K562 (cell line): ENCODE measurements at regions not wholly inside any gene's neighbourhood (a gene's known extent, or its start where the extent isn't known, plus 50 kb on each side); places are given as distances from the start of the nearest gene placed in this dataset.

Source experiments
- ATAC-seq: fragments of 200-7000 bp; cut with Tn5 transposase; 3 replicates; pipeline ENCODE4 v1.9.1; 2020; ENCODE audit warnings: moderate library complexity
- BruUV-seq: library from RNA; stranded (reverse); fragments of 400-500 nt; replicated peaks from 2 replicates; lab custom pipeline; 2021; lab: Mats Ljungman, UMichigan
- CTCF ChIA-PET: fragments of 300-600 bp; formaldehyde crosslinking; extraction: SDS; loops from one replicate; lab custom pipeline; 2021; ENCODE audit warnings: low intra/inter-chr PET ratio; lab: Yijun Ruan, JAX
- POLR2A ChIA-PET: fragments of 300-600, 350-650 bp; sonication (Branson Sonifier 250); formaldehyde crosslinking; extraction: SDS; loops from one replicate; lab custom pipeline; 2021; ENCODE audit warnings: antibody characterized with exemption, inconsistent platforms; lab: Yijun Ruan, JAX
- DNase-seq, 4 experiments: peaks; one replicate each; pipeline versions ENCODE4 v3.0.0 to v3.0.0-alpha.2; 2011 to 2018; ENCODE audit warnings: low spot score in 3 of 4, mixed read lengths in 3 of 4; ENCODE audit errors: extremely low read depth in 1 of 4
- FAIRE-seq: peaks from 2 replicates; lab custom pipeline; 2011; peaks lifted over from hg19 to GRCh38; lab: Jason Lieb, UNC
- H2AFZ ChIP-seq: 2 replicates; pipeline ENCODE4 v1.6.0; 2011; ENCODE audit warnings: low read depth, low read length, control low read depth, inconsistent platforms
- H3K27ac ChIP-seq: fragments of 200-600 bp; 3 replicates; pipeline ENCODE4 v1.8.0; 2011; ENCODE audit warnings: low read depth, mild to moderate bottlenecking, control low read depth, inconsistent platforms, low read length, moderate library complexity, mixed read lengths; ENCODE audit errors: extremely low read depth
- H3K27me3 ChIP-seq, 2 experiments: fragments of 300-600 bp in 1 of 2; 2 replicates in 1 of 2; 3 replicates in 1 of 2; pipeline versions ENCODE4 v1.6.0 to v1.8.0; 2011; ENCODE audit warnings: inconsistent platforms in 2 of 2, low read length in 2 of 2, mild to moderate bottlenecking in 1 of 2, mixed read lengths in 1 of 2, moderate library complexity in 1 of 2; ENCODE audit not compliant: control insufficient read depth in 2 of 2, insufficient read depth in 2 of 2
- H3K36me3 ChIP-seq: fragments of 300-600 bp; 3 replicates; pipeline ENCODE4 v1.8.0; 2011; ENCODE audit warnings: mild to moderate bottlenecking, low read length, inconsistent platforms; ENCODE audit not compliant: control insufficient read depth, insufficient read depth
- H3K4me1 ChIP-seq, 2 experiments: fragments of 200-600 bp in 1 of 2; replicated peaks in 1 of 2; 2 replicates in 1 of 2; 3 replicates in 1 of 2; pipeline versions ENCODE4 v1.5.1 to v1.8.0; 2011; ENCODE audit warnings: inconsistent platforms in 2 of 2, low read length in 2 of 2, mild to moderate bottlenecking in 1 of 2, mixed read lengths in 1 of 2, moderate library complexity in 1 of 2; ENCODE audit not compliant: control insufficient read depth in 2 of 2, insufficient read depth in 2 of 2
- H3K4me2 ChIP-seq: 2 replicates; pipeline ENCODE4 v1.6.1; 2011; ENCODE audit warnings: low read length, control low read depth, inconsistent platforms, mixed read lengths; ENCODE audit not compliant: insufficient read depth
- H3K4me3 ChIP-seq: fragments of 200-600 bp; sonication (generic), shearing (Covaris generic); 2 replicates; pipeline ENCODE4 v1.5.1; 2016; ENCODE audit warnings: control low read depth, inconsistent platforms
- H3K79me2 ChIP-seq: fragments of 200-600 bp; 3 replicates; pipeline ENCODE4 v1.8.0; 2011; ENCODE audit warnings: low read length, inconsistent platforms; ENCODE audit not compliant: control insufficient read depth, insufficient read depth
- H3K9ac ChIP-seq, 2 experiments: 2 replicates each; pipeline versions ENCODE4 v1.6.0 to v1.6.1; 2011; ENCODE audit warnings: low read depth in 2 of 2, low read length in 2 of 2, control low read depth in 1 of 2, inconsistent platforms in 1 of 2, mild to moderate bottlenecking in 1 of 2, mixed read lengths in 1 of 2; ENCODE audit not compliant: insufficient read depth in 1 of 2
- H3K9me1 ChIP-seq: one replicate; pipeline ENCODE4 v1.6.0; 2011; ENCODE audit warnings: inconsistent platforms, mild to moderate bottlenecking, low read length, moderate library complexity; ENCODE audit not compliant: control insufficient read depth, insufficient read depth
- H3K9me3 ChIP-seq: replicated peaks from 2 replicates; pipeline ENCODE4 v1.5.1; 2011; ENCODE audit warnings: low read depth, low read length, inconsistent platforms; ENCODE audit not compliant: control insufficient read depth, insufficient read depth
- H4K20me1 ChIP-seq: replicated peaks from 2 replicates; pipeline ENCODE4 v1.6.1; 2011; ENCODE audit warnings: low read length, inconsistent platforms, mixed read lengths; ENCODE audit not compliant: control insufficient read depth, insufficient read depth
- ASH1L ChIP-seq: fragments of 450-650 bp; IDR thresholded peaks from 2 replicates; pipeline ENCODE4 v1.6.1; 2018; ENCODE audit warnings: borderline replicate concordance, mild to moderate bottlenecking, low read depth; ENCODE audit not compliant: partially characterized antibody
- CBFA2T2 ChIP-seq: fragments of 450-650 bp; conservative IDR thresholded peaks from 2 replicates; pipeline ENCODE4 v1.6.1; 2017; ENCODE audit warnings: mild to moderate bottlenecking
- CTCFL ChIP-seq: IDR thresholded peaks from 2 replicates; pipeline ENCODE4 v1.6.1; 2011; ENCODE audit warnings: borderline replicate concordance, low read depth, mild to moderate bottlenecking, moderate library complexity, low read length; ENCODE audit not compliant: insufficient read depth, poor library complexity, severe bottlenecking
- ESRRA ChIP-seq: fragments of 450-650 bp; IDR thresholded peaks from 2 replicates; pipeline ENCODE4 v1.6.1; 2014; ENCODE audit warnings: low read depth, mild to moderate bottlenecking, moderate library complexity, borderline replicate concordance
- HBP1 ChIP-seq: fragments of 450-650 bp; formaldehyde crosslinking; IDR thresholded peaks from 2 replicates; pipeline ENCODE4 v1.4.0; 2022; ENCODE audit warnings: missing genetic modification characterization
- NFATC3 ChIP-seq: fragments of 450-650 bp; IDR thresholded peaks from 2 replicates; pipeline ENCODE4 v1.6.1; 2017; ENCODE audit warnings: mild to moderate bottlenecking
- SMARCC2 ChIP-seq: fragments of 450-650 bp; IDR thresholded peaks from 2 replicates; pipeline ENCODE4 v1.6.1; 2017; ENCODE audit warnings: antibody characterized with exemption, moderate library complexity, mild to moderate bottlenecking, low read depth
- SREBF1 ChIP-seq: fragments of 150-350 bp; IDR thresholded peaks from 2 replicates; pipeline ENCODE4 v1.6.1; 2014; ENCODE audit warnings: antibody characterized with exemption, low read depth, low read length, borderline replicate concordance
- SUPT5H ChIP-seq: fragments of 450-650 bp; IDR thresholded peaks from 2 replicates; pipeline ENCODE4 v1.6.1; 2016
- TCF3 ChIP-seq: sonication (generic); formaldehyde crosslinking; IDR thresholded peaks from 2 replicates; pipeline ENCODE4 v1.4.0; 2020; ENCODE audit warnings: mild to moderate bottlenecking, missing genetic modification reagents
- TCFL5 ChIP-seq: fragments of 250-450 bp; sonication (Bioruptor Pico); conservative IDR thresholded peaks from 2 replicates; pipeline ENCODE4 v1.6.1; 2021; ENCODE audit warnings: mild to moderate bottlenecking, moderate library complexity, matching md5 sums
- ZNF280A ChIP-seq: fragments of 450-650 bp; IDR thresholded peaks from 2 replicates; pipeline ENCODE4 v1.6.1; 2018; ENCODE audit warnings: mild to moderate bottlenecking, low read depth; ENCODE audit not compliant: partially characterized antibody
- ZNF431 ChIP-seq: sonication (generic); formaldehyde crosslinking; IDR thresholded peaks from 2 replicates; pipeline ENCODE4 v1.8.0; 2022; ENCODE audit warnings: mild to moderate bottlenecking, missing genetic modification reagents
- WGBS: fragments of 100-300 bp; shearing (Covaris generic); methylation state at CpG from one replicate; pipeline ENCODE4 v1.1.6; 2016; ENCODE audit warnings: low coverage, mixed read lengths; ENCODE audit not compliant: insufficient coverage; ENCODE audit errors: missing lambda C conversion rate; 5-methylcytosine and 5-hydroxymethylcytosine counted together
- in situ Hi-C: fragments of 300-500 bp; cut with MboI; formaldehyde crosslinking; loops from 4 replicates; pipeline ENCODE4 v1.15.0; 2018; ENCODE audit warnings: inconsistent platforms, mixed read lengths
- intact Hi-C: fragments of 100-400 bp; cut with micrococcal nuclease; formaldehyde crosslinking; loops from 2 replicates; pipeline ENCODE4 v1.14.2; 2022

GRCh38 chr6:21827425-21828202 lies 234.1 kb downstream of the SOX4 start:
- no peak overlapping the region for H3K27ac ChIP-seq
- POLR2A ChIA-PET, result interaction anchor here (1.0 kb wide), 1 partner anchor 9 kb away, joined by 3 read pairs; no protein-coding TSS in a partner anchor
- CTCF ChIA-PET, result no interaction called here
- no peak overlapping the region for H3K4me3 ChIP-seq
- TF ChIP-seq TCF3 (CRISPR knock-in tag) (no peak), SUPT5H (no peak), NFATC3 (no peak), HBP1 (no peak), ZNF280A (no peak), CTCFL (no peak), ASH1L (no peak), SREBF1 (no peak), ESRRA (no peak), ZNF431 (CRISPR knock-in tag) (no peak), SMARCC2 (no peak), TCFL5 (CRISPR knock-in tag) (no peak), CBFA2T2 (no peak)
- TF ChIP-seq, all 486 proteins: peak for 0
- ATAC-seq (no peak), FAIRE-seq (no peak), DNase-seq (no peak)
- no peak overlapping the region for H3K4me2 ChIP-seq
- no peaks in the 10 kb centered on the region for H3K79me2 ChIP-seq
- intact Hi-C loops (no loop called here), in situ Hi-C loops (no loop called here)
- no peaks in the 10 kb centered on the region for H3K4me1 ChIP-seq
- BruUV-seq, result no TSS peak
- no peak overlapping the region for H3K9ac ChIP-seq
- no peaks in the 10 kb centered on the region for H3K36me3 ChIP-seq
- peaks cover 9 to 12% of the 10 kb centered on the region in 2 experiments; a peak in 3 of 5 replicates for H3K27me3 ChIP-seq
- H3K9me1 ChIP-seq, result no peaks in the 10 kb centered on the region
- no peaks in the 10 kb centered on the region for H3K9me3 ChIP-seq
- H4K20me1 ChIP-seq, result no peaks in the 10 kb centered on the region
- 2% methylated on average over 8 of the region's 8 CpGs for WGBS
- no peak overlapping the region for H2AFZ ChIP-seq
